GM21737 (cell line): ENCODE measurements at regions not wholly inside any gene's neighbourhood (a gene's known extent, or its start where the extent isn't known, plus 50 kb on each side); places are given as distances from the start of the nearest gene placed in this dataset.

ENCODE experiments used
- ATAC-seq: cut with Tn5 transposase; IDR thresholded peaks from one replicate; pipeline ENCODE4 v1.9.1; 2021; ENCODE audit warnings: mild to moderate bottlenecking, moderate library complexity; ENCODE audit not compliant: unreplicated experiment

DNA sequence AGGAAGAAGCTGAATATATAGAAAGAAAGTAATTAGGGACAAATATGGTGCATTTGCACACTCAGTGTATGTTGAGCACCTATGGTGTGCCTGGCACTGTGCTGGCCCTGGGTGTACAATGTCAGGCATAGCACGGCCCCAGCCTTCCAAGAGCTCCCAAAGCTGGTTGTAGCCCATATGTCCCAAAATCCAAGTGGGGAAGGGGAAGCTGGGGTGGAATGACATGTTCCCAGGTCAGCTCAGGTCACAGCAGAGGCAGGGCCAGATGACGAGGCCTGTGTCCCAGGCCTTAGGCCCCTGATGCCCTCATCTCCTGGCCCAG is 170.0 kb downstream of the VEGFA start:
- no peak for ATAC-seq

- no peak for ATAC-seq
These were observed 169.5 kb downstream of the VEGFA start for GRCh38 chr6:43939281-43940070.

- no peak for ATAC-seq
These were observed 168.4 kb downstream of the VEGFA start for GRCh38 chr6:43938178-43939105.

DNA sequence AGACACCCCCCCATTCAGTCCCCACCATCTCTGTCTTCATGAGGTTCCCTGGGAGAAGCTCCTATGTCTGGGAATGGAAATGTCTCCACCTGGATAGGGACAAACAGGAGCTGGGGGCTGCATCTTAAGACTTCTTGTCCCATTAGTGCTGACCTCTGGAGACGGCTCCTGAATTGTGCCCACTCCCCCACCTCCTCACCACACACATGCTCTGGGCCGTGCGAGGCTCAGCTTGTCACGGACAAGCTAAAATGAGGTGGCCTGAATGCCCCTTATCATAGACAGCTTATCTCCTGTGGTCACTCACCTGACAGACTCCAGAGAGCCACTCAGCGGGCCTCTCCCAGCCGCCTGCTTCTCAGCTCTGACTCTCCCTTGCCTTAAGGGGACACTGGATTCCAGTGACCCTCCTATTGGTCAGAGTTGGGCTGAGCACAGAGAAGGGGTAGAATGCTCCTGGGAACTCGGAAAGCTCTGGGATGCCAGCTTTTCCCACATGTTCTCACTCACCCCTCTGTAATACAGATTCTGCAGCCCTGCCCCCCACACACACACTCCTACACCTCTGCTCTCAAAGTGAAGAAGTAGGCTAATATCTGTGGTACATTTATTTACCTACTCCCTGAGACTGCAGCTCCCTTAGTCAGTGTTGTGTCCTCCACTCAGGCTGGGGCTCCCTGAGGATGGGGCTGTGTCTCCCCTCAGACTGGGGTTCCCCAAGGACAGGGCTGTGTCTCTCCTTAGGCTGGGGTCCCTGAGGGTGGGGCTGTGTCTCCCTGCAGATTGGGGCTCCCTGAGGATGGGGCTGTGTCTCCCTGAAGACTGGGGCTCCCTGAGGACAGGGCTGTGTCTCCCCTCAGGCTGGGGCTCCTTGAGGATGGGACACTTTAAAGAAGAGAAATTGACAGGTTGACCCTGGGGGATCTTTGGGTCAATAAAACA is 167.5 kb downstream of the VEGFA start:
- ATAC-seq, result no peak

DNA sequence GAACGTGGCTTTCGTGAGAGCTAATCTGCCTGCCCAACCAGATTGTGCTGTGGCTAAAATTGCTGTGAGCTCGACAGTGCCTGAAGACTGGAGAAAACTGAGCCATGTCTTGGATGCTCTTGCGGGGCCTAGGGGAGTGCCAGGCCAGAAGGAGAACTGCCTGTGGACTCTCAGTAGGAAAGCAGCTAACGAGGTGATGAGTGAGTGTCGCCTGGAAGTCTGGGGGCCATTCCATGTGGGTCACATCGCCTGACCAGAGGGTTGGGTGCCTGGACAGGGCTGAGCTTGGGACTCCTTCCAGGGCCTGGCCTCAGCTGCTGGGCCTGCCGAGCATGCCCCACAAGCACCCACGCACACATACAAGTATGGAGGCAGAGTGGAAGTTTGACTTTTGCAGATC is 166.5 kb downstream of the VEGFA start:
- ATAC-seq, result no peak

- ATAC-seq, result no peak
These were observed 166.0 kb downstream of the VEGFA start for GRCh38 chr6:43935921-43936439.

DNA sequence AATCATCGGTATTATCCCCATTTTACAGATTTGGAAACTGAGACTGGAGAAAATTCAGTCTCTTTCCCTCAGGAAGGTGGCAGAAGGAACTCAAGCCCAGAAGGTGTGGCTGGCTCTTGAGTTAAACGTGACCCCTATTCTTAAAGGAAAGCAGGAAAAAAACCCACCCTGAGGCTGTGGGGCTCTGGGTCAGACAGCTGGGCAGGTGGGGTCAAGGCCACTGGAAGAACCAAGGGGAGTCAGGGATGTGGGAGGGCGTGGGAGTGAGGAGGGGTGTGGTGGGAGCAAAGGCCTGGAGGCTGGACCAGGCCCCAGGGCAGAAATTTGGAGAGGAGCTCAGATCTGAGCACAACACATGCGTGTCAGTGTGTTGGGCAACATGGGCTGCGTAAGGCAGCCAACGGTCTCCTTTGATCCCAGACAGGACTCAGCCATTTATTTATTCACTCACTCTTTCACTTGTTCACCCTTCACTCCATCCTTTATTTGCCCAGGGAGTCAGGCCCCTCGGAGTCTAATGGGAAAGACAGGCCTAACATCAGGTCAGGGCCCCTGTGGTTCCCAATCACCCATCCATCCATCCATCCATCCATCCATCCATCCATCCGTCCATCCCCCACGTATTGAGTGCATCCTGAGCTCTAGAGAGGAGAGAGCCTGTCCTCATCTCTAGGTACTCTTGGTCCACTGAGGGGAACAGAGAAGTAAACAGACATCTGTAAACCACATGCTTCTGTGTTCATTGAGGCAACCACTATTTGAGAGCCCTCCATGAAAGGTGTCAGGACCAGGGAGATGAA is 165.0 kb downstream of the VEGFA start:
- ATAC-seq, result no peak

DNA sequence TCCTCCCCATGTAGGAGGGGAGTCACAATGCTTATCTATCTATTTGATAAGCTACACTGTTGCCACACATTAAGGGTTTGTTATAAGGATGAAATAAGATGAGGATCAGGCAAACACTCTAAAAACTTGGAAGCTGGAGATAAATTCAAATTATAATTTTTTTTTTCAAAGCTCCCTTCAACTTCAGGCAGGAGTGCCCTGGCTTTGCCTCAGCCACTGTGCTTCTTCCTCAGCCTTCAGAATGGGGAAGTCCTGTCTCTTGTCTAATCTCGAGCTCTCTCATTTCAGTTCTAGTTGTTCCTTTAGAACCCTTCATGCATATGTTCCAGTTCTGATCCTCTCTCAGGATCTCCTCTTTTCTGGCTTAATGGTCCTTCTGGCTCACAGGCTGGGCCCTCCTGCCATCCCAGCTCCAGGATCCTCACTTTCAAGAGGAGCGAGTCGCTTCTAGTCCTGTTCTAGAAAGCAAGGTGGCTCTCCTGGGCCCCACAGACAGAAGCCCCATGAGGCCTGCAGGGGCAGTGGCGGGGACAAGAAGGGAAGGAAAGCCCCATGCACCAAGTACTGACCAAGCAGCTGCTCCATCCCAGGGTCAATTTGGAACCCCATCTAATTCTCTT is 164.3 kb downstream of the VEGFA start:
- ATAC-seq, result no peak

DNA sequence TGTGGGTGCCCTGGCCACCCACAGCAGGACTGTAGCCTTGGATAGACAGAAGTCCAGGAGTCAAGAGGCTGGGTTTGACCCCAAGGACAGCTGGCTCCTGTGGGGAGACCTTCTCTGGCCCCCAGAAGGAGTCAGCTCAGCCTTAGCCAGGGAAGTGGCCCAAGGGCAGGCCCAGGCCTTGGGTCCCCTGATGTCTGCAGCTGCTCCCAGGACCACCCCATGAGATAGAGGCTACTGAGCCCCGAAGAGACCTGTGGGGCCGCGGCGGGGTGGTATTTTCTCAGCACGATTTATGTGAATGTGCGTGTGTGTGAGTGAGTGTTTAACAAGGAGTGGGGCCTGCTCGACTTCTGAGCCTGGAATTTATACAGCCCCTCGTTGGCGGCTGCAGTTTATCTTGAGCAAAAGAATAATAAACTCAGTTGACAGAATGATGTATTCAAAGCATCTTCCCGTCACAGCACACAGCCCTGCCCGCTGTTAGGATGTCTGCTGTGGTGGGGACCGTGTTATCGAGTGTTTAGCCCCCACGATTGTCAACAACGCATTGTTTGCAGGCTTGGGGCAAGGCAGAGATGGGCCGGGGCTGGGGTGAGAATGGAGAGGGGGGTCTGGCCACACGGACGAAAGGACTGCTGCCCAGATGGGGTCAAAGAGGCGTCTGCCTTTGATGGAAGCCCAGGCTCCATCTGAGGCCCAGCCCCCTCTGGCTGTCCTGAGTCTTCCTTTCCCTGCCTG is 163.3 kb downstream of the VEGFA start:
- ATAC-seq, result no peak

DNA sequence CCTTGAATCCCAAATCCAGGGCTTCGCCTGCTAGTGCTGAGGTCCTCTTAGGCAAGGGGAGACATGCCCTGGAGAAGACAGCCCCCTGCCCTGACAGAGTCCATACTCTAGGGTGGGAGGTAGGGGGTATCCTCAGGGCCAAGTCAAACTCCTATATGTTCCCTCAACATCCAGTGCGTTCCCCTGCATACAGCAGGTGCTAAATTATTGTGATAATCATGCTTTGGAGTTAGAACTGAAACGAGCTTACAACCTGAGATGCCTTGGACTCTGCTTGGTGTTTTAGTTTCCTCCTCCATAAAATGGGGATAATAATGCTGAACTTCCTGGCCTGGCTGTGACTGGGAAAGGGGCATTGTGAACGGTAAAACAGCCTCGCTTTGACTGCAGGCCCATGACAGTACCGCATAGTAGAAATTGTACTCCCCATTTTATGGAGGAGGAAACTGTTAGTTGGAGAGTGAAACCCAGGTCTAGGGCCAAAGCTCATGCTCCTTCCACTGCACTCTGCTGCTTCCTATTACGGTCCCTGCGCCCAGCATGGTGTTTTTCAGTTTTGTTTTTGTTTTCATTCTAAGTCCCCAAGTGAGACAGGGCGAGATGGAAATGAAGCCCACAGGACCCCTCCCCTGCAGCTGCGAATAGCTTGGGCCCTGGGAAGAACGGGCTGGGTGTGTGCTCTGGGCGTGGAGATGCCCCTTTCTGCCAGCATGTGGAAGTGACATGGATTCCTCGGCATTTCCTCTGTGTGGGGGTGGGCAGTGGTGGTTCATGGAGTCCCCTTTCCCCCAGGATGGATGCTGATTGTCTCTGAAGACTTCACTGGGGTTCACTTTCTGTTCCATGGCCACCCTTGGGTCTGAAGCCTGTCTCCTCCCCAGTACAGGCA is 162.5 kb downstream of the VEGFA start:
- ATAC-seq, result no peak

DNA sequence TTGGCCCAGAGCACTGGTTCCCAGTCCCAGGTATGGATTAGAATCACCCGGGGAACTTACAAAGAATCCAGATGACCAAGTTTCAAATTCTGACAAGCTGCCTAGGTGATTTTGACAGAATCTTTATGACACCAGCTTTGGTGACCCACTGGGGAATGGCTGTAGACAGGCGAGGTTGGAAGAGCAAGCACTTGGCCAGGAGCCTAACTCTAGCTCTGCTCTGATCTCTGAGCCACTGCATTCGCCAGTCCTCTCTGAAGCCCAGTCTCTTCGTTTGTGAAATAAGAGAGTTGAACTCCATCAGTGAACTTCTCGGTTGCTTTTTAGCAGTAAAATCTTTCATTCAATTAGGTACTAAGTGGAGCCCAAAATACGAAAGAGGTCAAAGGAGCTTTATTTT is 161.2 kb downstream of the VEGFA start:
- ATAC-seq, result no peak

DNA sequence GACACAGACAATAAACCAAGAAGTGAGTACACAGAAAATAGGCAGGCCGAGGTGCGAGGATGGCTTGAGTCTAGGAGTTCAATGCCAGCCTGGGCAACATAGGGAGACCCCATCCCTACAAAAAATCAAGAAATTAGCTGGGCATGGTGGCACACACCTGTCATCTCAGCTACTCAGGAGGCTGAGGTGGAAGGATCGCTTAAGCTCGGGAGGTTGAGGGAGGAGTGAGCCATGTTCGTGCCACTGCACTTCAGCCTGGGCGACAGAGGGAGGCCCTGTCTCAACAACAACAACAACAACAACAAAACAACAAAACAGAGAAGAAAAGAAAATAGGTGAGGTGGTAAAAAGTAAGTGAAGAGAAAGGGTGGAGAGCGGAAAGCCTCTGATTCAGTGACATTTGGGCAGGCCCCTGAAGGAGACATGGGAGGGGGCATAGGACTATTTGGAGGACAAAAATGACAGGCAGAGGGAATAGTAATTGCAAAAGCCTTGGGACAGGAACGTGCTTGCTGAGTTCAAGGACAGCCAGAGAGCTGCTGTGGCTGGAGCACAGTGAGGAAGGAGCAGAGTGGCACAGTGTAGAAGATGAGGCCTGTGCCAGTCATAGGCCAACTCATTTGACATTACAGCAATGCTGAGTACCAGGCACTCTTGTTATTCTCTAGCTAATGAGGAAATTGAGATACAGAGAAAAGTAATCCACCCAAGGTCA is 160.6 kb downstream of the VEGFA start:
- ATAC-seq, result no peak

DNA sequence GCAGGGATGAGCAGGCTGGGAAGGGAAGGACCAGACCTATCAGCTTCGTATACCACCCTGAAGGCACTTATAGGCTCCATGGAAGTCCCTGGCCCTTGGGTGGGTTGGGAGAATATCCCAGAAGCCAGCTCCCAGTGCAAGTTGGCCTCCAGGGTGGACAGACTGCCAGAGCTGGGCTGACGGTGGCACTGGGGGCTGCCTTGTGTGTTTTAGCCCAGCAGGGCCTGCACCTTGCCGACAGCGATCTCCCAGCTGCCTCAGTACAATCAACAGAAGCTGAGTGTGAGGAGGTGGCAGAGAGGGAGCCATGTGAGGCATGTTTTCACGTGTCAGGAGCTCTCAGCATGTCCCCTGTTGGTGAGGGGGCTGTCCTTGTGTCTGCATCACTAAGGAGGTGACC is 159.5 kb downstream of the VEGFA start:
- no peak for ATAC-seq

GRCh38 chr6:43927532-43928210 is 157.7 kb downstream of the VEGFA start:
- ATAC-seq, result no peak

- no peak for ATAC-seq
These were observed 156.9 kb downstream of the VEGFA start for GRCh38 chr6:43926634-43927531.
